ENCODE measurements at regions not wholly inside any gene's neighbourhood (a gene's known extent, or its start where the extent isn't known, plus 50 kb on each side); places are given as distances from the start of the nearest gene placed in this dataset.
"Not testable (repeated sequence)": the region's sequence is repeated elsewhere in the genome, so short reads cannot be mapped to it uniquely, and the experiment has no call there.

GRCh38 chr3:161637559-161637958 lies 141.0 kb downstream of the OTOL1 start:
- no peak for ATAC-seq
- no peaks in the 10 kb centered on the region for H4K20me1 ChIP-seq (ENCODE audit: low read length)

GRCh38 chr3:161639095-161639494 lies 142.5 kb downstream of the OTOL1 start:
- intact Hi-C loops (cut with micrococcal nuclease); H3K9me3 ChIP-seq (ENCODE audit: low read length); CTCF ChIA-PET; H3K4me2 ChIP-seq (ENCODE audit: low read length); H3F3A ChIP-seq (ENCODE audit: low read length, unreplicated experiment); H2AFZ ChIP-seq (ENCODE audit: low read length); H3K9ac ChIP-seq (ENCODE audit: low read length); H3K27ac ChIP-seq (ENCODE audit: low read length); DNase-seq; H3K4me1 ChIP-seq (ENCODE audit: insufficient read depth, low read length); H3K36me3 ChIP-seq (ENCODE audit: low read depth, low read length); H3K9me2 ChIP-seq (replicated peaks; ENCODE audit: low read length); ATAC-seq; POLR2A ChIA-PET (ENCODE audit: unreplicated experiment); H4K20me1 ChIP-seq (ENCODE audit: low read length); H3K79me2 ChIP-seq (ENCODE audit: low read length); BruUV-seq (replicated peaks); H3K4me3 ChIP-seq (ENCODE audit: low read length): not testable (repeated sequence)
- H3K27me3 ChIP-seq (ENCODE audit: low read length) = peaks cover 45% of the 10 kb centered on the region

More at GRCh38 chr3:161637559-161637958, 141.0 kb downstream of the OTOL1 start:
- Histone ChIP-seq H2AFZ (ENCODE audit: low read length) (no peak overlapping the region), H3K4me3 (ENCODE audit: low read length) (no peak overlapping the region), H3K79me2 (ENCODE audit: low read length) (no peaks in the 10 kb centered on the region), H3K9me3 (ENCODE audit: low read length) (no peaks in the 10 kb centered on the region), H3K36me3 (ENCODE audit: low read depth, low read length) (no peaks in the 10 kb centered on the region), H3K9me2 (replicated peaks; ENCODE audit: low read length) (no peaks in the 10 kb centered on the region), H3K27me3 (ENCODE audit: low read length) (peaks cover 40% of the 10 kb centered on the region), H3K4me2 (ENCODE audit: low read length) (no peak overlapping the region), H3K9ac (ENCODE audit: low read length) (no peak overlapping the region), H3K4me1 (ENCODE audit: insufficient read depth, low read length) (no peaks in the 10 kb centered on the region), H3F3A (ENCODE audit: low read length, unreplicated experiment) (no peaks in the 10 kb centered on the region), H3K27ac (ENCODE audit: low read length) (no peak overlapping the region)
- intact Hi-C loops (cut with micrococcal nuclease) = no loop called here
- no peak for TF ChIP-seq CTCF (conservative IDR thresholded peaks at IDR 0.05; ENCODE audit: low read depth, low read length)
- TF ChIP-seq EZH2 (IDR thresholded peaks at IDR 0.05; ENCODE audit: low read length, unreplicated experiment) = no peak
- TF ChIP-seq EZH2phosphoT487 (IDR thresholded peaks at IDR 0.05; ENCODE audit: borderline replicate concordance, low read length) = no peak
- CTCF ChIA-PET = no interaction called here
- no TSS peak for BruUV-seq (replicated peaks)
- POLR2A ChIA-PET (ENCODE audit: unreplicated experiment) = interaction anchor here (0.7 kb wide), 1 partner anchor 1855 kb away, joined by 3 read pairs; no protein-coding TSS in a partner anchor
- DNase-seq = no peak

- ATAC-seq = peak; percentile 59; the same call in 1 of the 2 replicates
- Histone ChIP-seq H3K36me3 (ENCODE audit: low read depth, low read length) (no peaks in the 10 kb centered on the region), H3K79me2 (ENCODE audit: low read length) (no peaks in the 10 kb centered on the region), H4K20me1 (ENCODE audit: low read length) (no peaks in the 10 kb centered on the region), H3F3A (ENCODE audit: low read length, unreplicated experiment) (no peaks in the 10 kb centered on the region), H3K4me2 (ENCODE audit: low read length) (no peak overlapping the region), H3K9me3 (ENCODE audit: low read length) (no peaks in the 10 kb centered on the region), H2AFZ (ENCODE audit: low read length) (no peak overlapping the region), H3K9ac (ENCODE audit: low read length) (no peak overlapping the region), H3K4me3 (ENCODE audit: low read length) (no peak overlapping the region), H3K4me1 (ENCODE audit: insufficient read depth, low read length) (peaks cover 4% of the 10 kb centered on the region; the same call in 1 of the 2 replicates), H3K27me3 (ENCODE audit: low read length) (peaks cover 36% of the 10 kb centered on the region), H3K27ac (ENCODE audit: low read length) (no peak overlapping the region), H3K9me2 (replicated peaks; ENCODE audit: low read length) (no peaks in the 10 kb centered on the region)
- ChIA-PET CTCF (no interaction called here), POLR2A (ENCODE audit: unreplicated experiment) (no interaction called here)
- TF ChIP-seq EZH2phosphoT487 (IDR thresholded peaks at IDR 0.05; ENCODE audit: borderline replicate concordance, low read length) (no peak), CTCF (conservative IDR thresholded peaks at IDR 0.05; ENCODE audit: low read depth, low read length) (no peak), EZH2 (IDR thresholded peaks at IDR 0.05; ENCODE audit: low read length, unreplicated experiment) (no peak)
- no peak for DNase-seq
- no TSS peak for BruUV-seq (replicated peaks)
- intact Hi-C loops (cut with micrococcal nuclease) = no loop called here
Observed at GRCh38 chr3:161640181-161640580, 143.6 kb downstream of the OTOL1 start.
